T-cell (primary cell): ENCODE measurements at regions not wholly inside any gene's neighbourhood (a gene's known extent, or its start where the extent isn't known, plus 50 kb on each side); places are given as distances from the start of the nearest gene placed in this dataset.

Experiments
- ATAC-seq, 4 experiments: fragments of 200-7000 bp in 3 of 4; fragments of 150-1000 bp in 1 of 4; cut with Tn5 transposase; replicated peaks in 1 of 4; 1 replicate in 3 of 4; 2 replicates in 1 of 4; pipeline ENCODE4 v1.10.0; 2021; ENCODE audit warnings: moderate library complexity in 3 of 4, mild to moderate bottlenecking in 2 of 4, moderate number of reproducible peaks in 1 of 4
- CTCF ChIA-PET, 2 donors: fragments of 300-600 bp; sonication (Branson Sonifier 250); formaldehyde crosslinking; loops; one replicate each; lab custom pipeline; 2022; ENCODE audit warnings: antibody characterized with exemption in 2 of 2; lab: Charles Lee
- POLR2A ChIA-PET, 2 donors: fragments of 300-600 bp; sonication (Branson Sonifier 250); formaldehyde crosslinking; loops; one replicate each; lab custom pipeline; 2022; ENCODE audit warnings: antibody characterized with exemption in 2 of 2; lab: Charles Lee
- DNase-seq, 35 experiments: peaks; one replicate each; pipeline versions ENCODE4 v3.0.0 to v3.0.0-alpha.2; 2013 to 2023
- H3K27ac ChIP-seq: one replicate; pipeline ENCODE4 v1.5.1; 2013; ENCODE audit warnings: low read length
- H3K27me3 ChIP-seq, 2 experiments: replicated peaks in 1 of 2; 1 replicate in 1 of 2; 2 replicates in 1 of 2; pipeline versions ENCODE4 v1.6.1 to v1.7.0; 2013; ENCODE audit warnings: low read length in 1 of 2, mixed read lengths in 1 of 2; ENCODE audit not compliant: control insufficient read depth in 2 of 2, insufficient read depth in 2 of 2; ENCODE audit errors: extremely low read depth in 1 of 2
- H3K36me3 ChIP-seq, 2 donors: 1 replicate in 1 of 2; 2 replicates in 1 of 2; pipeline versions ENCODE4 v1.6.1 to v1.7.0; 2013; ENCODE audit warnings: low read length in 1 of 2; ENCODE audit not compliant: control insufficient read depth in 2 of 2, insufficient read depth in 1 of 2; ENCODE audit errors: extremely low read depth in 1 of 2
- H3K4me1 ChIP-seq, 2 experiments: 1 replicate in 1 of 2; 2 replicates in 1 of 2; pipeline versions ENCODE4 v1.6.1 to v1.7.0; 2013; ENCODE audit warnings: low read length in 2 of 2, mixed read lengths in 1 of 2; ENCODE audit not compliant: insufficient read depth in 2 of 2, control insufficient read depth in 1 of 2; ENCODE audit errors: extremely low read depth in 1 of 2
- H3K4me3 ChIP-seq, 2 donors: 1 replicate in 1 of 2; 2 replicates in 1 of 2; pipeline versions ENCODE4 v1.5.1 to v1.7.0; 2013; ENCODE audit warnings: mild to moderate bottlenecking in 2 of 2, low read length in 1 of 2, moderate library complexity in 1 of 2; ENCODE audit not compliant: control insufficient read depth in 1 of 2; ENCODE audit errors: extremely low read depth in 1 of 2
- H3K9me3 ChIP-seq: 2 replicates; pipeline ENCODE4 v1.7.0; 2013
- H3K27ac Mint-ChIP-seq, 2 donors: one replicate each; pipeline ENCODE4 v1.8.0; 2020 to 2021; ENCODE audit warnings: mild to moderate bottlenecking in 2 of 2, mixed read lengths in 2 of 2
- H3K27me3 Mint-ChIP-seq, 2 donors: one replicate each; pipeline ENCODE4 v1.8.0; 2021 to 2022; ENCODE audit warnings: mixed read lengths in 2 of 2
- H3K36me3 Mint-ChIP-seq: one replicate; pipeline ENCODE4 v1.8.0; 2021; ENCODE audit warnings: mixed read lengths
- H3K4me1 Mint-ChIP-seq, 3 donors: one replicate each; pipeline ENCODE4 v1.8.0; 2020 to 2022; ENCODE audit warnings: mixed read lengths in 3 of 3, mild to moderate bottlenecking in 1 of 3
- H3K4me3 Mint-ChIP-seq, 3 donors: one replicate each; pipeline ENCODE4 v1.8.0; 2020 to 2022; ENCODE audit warnings: mild to moderate bottlenecking in 3 of 3, mixed read lengths in 3 of 3, moderate library complexity in 3 of 3
- H3K9me3 Mint-ChIP-seq, 3 donors: one replicate each; pipeline ENCODE4 v1.8.0; 2020 to 2022; ENCODE audit warnings: mixed read lengths in 3 of 3
- WGBS: methylation state at CpG from one replicate; pipeline ENCODE4 v1.1.5; 2013; ENCODE audit warnings: missing lambda C conversion rate; ENCODE audit not compliant: insufficient coverage; 5-methylcytosine and 5-hydroxymethylcytosine counted together

GRCh38 chr3:152128356-152128755 is 140.4 kb upstream of the MBNL1 start:
- Histone ChIP-seq H3K4me3 (no peak overlapping the region), H3K36me3 (no peaks in the 10 kb centered on the region), H3K4me1 (no peaks in the 10 kb centered on the region), H3K9me3 (no peaks in the 10 kb centered on the region), H3K27me3 (no peaks in the 10 kb centered on the region), H3K27ac (no peak overlapping the region)
- Mint-ChIP-seq H3K27ac (no peak overlapping the region), H3K9me3 (no peaks in the 10 kb centered on the region), H3K36me3 (no peaks in the 10 kb centered on the region), H3K4me1 (peaks cover 7 to 11% (median 8%) of the 10 kb centered on the region in 3 donors), H3K27me3 (no peaks in the 10 kb centered on the region), H3K4me3 (no peak overlapping the region)
- no peak for ATAC-seq
- ChIA-PET POLR2A (no interaction called here), CTCF (no interaction called here)
- DNase-seq: no peak
- no CpG with 5 or more reads among the region's 1 CpG for WGBS

GRCh38 chr3:152139651-152140050 is 129.1 kb upstream of the MBNL1 start:
- H3K27ac Mint-ChIP-seq: no peak overlapping the region
- CTCF ChIA-PET: no interaction called here
- peaks cover 0 to 5% (median 3%) of the 10 kb centered on the region in 3 donors for H3K9me3 Mint-ChIP-seq

GRCh38 chr3:152146461-152146860 is 122.3 kb upstream of the MBNL1 start:
- H3K27me3 Mint-ChIP-seq: peaks cover 0 to 2% of the 10 kb centered on the region in 2 donors
- H3K4me3 Mint-ChIP-seq: no peak overlapping the region
- H3K4me3 ChIP-seq: no peak overlapping the region
- peaks cover 2 to 20% (median 9%) of the 10 kb centered on the region in 3 donors for H3K4me1 Mint-ChIP-seq
- CTCF ChIA-PET: no interaction called here
- H3K36me3 Mint-ChIP-seq: no peaks in the 10 kb centered on the region
- no peaks in the 10 kb centered on the region for H3K4me1 ChIP-seq
- no peaks in the 10 kb centered on the region for H3K36me3 ChIP-seq
- POLR2A ChIA-PET: interaction anchor here in 1 of 2 donors (0.7 kb wide), 1 partner anchor 16 kb away, joined by 4 read pairs; no protein-coding TSS in a partner anchor
- H3K9me3 Mint-ChIP-seq: no peaks in the 10 kb centered on the region
- no peak for DNase-seq
- ATAC-seq: no peak
- no peak overlapping the region for H3K27ac Mint-ChIP-seq
- H3K27ac ChIP-seq: no peak overlapping the region
- no peaks in the 10 kb centered on the region for H3K9me3 ChIP-seq
- no CpG with 5 or more reads among the region's 2 CpGs for WGBS
- no peaks in the 10 kb centered on the region for H3K27me3 ChIP-seq

More at GRCh38 chr3:152139651-152140050, 129.1 kb upstream of the MBNL1 start:
- Histone ChIP-seq H3K4me1 (no peaks in the 10 kb centered on the region), H3K9me3 (no peaks in the 10 kb centered on the region), H3K36me3 (no peaks in the 10 kb centered on the region), H3K27me3 (no peaks in the 10 kb centered on the region), H3K27ac (no peak overlapping the region), H3K4me3 (no peak overlapping the region)
- H3K4me1 Mint-ChIP-seq: no peaks in the 10 kb centered on the region
- POLR2A ChIA-PET: interaction anchor here (0.5 to 0.6 kb wide), 2 partner anchors 10 to 328 kb away, joined by 3 read pairs; no protein-coding TSS in a partner anchor
- H3K27me3 Mint-ChIP-seq: no peaks in the 10 kb centered on the region
- no peak for ATAC-seq
- DNase-seq: no peak
- WGBS: no CpG with 5 or more reads among the region's 3 CpGs
- peaks cover 5% of the 10 kb centered on the region for H3K36me3 Mint-ChIP-seq
- no peak overlapping the region for H3K4me3 Mint-ChIP-seq

- CTCF ChIA-PET: no interaction called here
- Mint-ChIP-seq H3K9me3 (no peaks in the 10 kb centered on the region), H3K4me3 (no peak overlapping the region)
Observed at GRCh38 chr3:152147748-152148147, 121.0 kb upstream of the MBNL1 start.

GRCh38 chr3:152148579-152148978 is 120.2 kb upstream of the MBNL1 start:
- Mint-ChIP-seq H3K4me1 (peaks cover 2 to 20% (median 9%) of the 10 kb centered on the region in 3 donors), H3K27me3 (peaks cover 0 to 2% of the 10 kb centered on the region in 2 donors), H3K9me3 (no peaks in the 10 kb centered on the region), H3K36me3 (no peaks in the 10 kb centered on the region), H3K4me3 (no peak overlapping the region), H3K27ac (no peak overlapping the region)
- Histone ChIP-seq H3K27me3 (no peaks in the 10 kb centered on the region), H3K36me3 (no peaks in the 10 kb centered on the region), H3K27ac (no peak overlapping the region), H3K4me1 (no peaks in the 10 kb centered on the region), H3K4me3 (no peak overlapping the region), H3K9me3 (no peaks in the 10 kb centered on the region)
- WGBS: no CpG with 5 or more reads among the region's 1 CpG
- ChIA-PET POLR2A (no interaction called here), CTCF (no interaction called here)
- ATAC-seq (no peak), DNase-seq (no peak)

More at GRCh38 chr3:152147748-152148147, 121.0 kb upstream of the MBNL1 start:
- no peaks in the 10 kb centered on the region for H3K36me3 Mint-ChIP-seq
- peaks cover 0 to 2% of the 10 kb centered on the region in 2 donors for H3K27me3 Mint-ChIP-seq
- H3K27ac Mint-ChIP-seq: no peak overlapping the region
- ATAC-seq: no peak
- peaks cover 2 to 20% (median 9%) of the 10 kb centered on the region in 3 donors for H3K4me1 Mint-ChIP-seq
- no peaks in the 10 kb centered on the region for H3K4me1 ChIP-seq
- no peak overlapping the region for H3K4me3 ChIP-seq
- POLR2A ChIA-PET: no interaction called here
- no peak for DNase-seq
- H3K27me3 ChIP-seq: no peaks in the 10 kb centered on the region
- H3K36me3 ChIP-seq: no peaks in the 10 kb centered on the region
- no peak overlapping the region for H3K27ac ChIP-seq
- H3K9me3 ChIP-seq: no peaks in the 10 kb centered on the region

- Mint-ChIP-seq H3K9me3 (no peaks in the 10 kb centered on the region), H3K27me3 (peaks cover 0 to 2% of the 10 kb centered on the region in 2 donors), H3K4me3 (no peak overlapping the region), H3K27ac (no peak overlapping the region), H3K4me1 (peaks cover 2 to 20% (median 9%) of the 10 kb centered on the region in 3 donors), H3K36me3 (no peaks in the 10 kb centered on the region)
- H3K27me3 ChIP-seq: no peaks in the 10 kb centered on the region
- no peak overlapping the region for H3K4me3 ChIP-seq
- H3K4me1 ChIP-seq: no peaks in the 10 kb centered on the region
- DNase-seq: no peak
- H3K36me3 ChIP-seq: no peaks in the 10 kb centered on the region
- H3K27ac ChIP-seq: no peak overlapping the region
- ChIA-PET POLR2A (interaction anchor here (0.6 kb wide), 2 partner anchors 97 to 147 kb away, joined by 3 to 10 read pairs; no protein-coding TSS in a partner anchor), CTCF (no interaction called here)
- WGBS: no CpG with 5 or more reads among the region's 1 CpG
- H3K9me3 ChIP-seq: no peaks in the 10 kb centered on the region
- no peak for ATAC-seq
Observed at GRCh38 chr3:152149832-152150231, 118.9 kb upstream of the MBNL1 start.
